Keratinocyte (primary cell): ENCODE measurements at regions not wholly inside any gene's neighbourhood (a gene's known extent, or its start where the extent isn't known, plus 50 kb on each side); places are given as distances from the start of the nearest gene placed in this dataset.

Experiments used
- EZH2 ChIP-seq: IDR thresholded peaks from one replicate; pipeline ENCODE4 v1.6.1; 2012; ENCODE audit warnings: inconsistent platforms, mild to moderate bottlenecking, low read length, moderate library complexity
- TF ChIP-seq, protein P1 (sequence below), 3 experiments: IDR thresholded peaks in 1 of 3; conservative IDR thresholded peaks in 1 of 3; optimal IDR thresholded peaks in 1 of 3; 2 replicates in 2 of 3; 3 replicates in 1 of 3; pipeline versions ENCODE3 to v1.5.1; 2011; ENCODE audit warnings: low read length in 3 of 3, mild to moderate bottlenecking in 3 of 3, moderate library complexity in 2 of 3, control low read depth in 1 of 3, inconsistent platforms in 1 of 3; ENCODE audit not compliant: insufficient read depth in 2 of 3; ENCODE audit errors: extremely low read depth in 1 of 3

DNA sequence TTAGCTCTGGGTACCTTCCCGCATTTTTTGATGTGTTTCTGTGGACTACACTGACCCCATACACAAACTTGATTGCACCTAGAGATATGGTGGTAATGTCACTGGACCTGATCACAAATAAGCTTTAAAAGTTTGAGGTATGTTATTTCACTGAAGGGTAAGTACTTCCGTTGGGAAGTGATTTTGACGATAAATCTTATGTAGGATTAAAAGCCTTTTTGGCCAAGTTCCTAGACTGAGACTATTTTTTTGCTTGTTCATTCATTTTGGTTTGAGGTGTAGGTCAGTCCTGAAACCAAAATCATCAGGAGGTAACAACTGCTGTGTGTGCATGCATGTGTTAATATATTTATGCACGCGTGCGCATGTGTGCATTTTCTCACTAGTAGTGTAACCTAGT lies 336.3 kb downstream of the TFAP2A start:
- TF ChIP-seq, protein P1, sequence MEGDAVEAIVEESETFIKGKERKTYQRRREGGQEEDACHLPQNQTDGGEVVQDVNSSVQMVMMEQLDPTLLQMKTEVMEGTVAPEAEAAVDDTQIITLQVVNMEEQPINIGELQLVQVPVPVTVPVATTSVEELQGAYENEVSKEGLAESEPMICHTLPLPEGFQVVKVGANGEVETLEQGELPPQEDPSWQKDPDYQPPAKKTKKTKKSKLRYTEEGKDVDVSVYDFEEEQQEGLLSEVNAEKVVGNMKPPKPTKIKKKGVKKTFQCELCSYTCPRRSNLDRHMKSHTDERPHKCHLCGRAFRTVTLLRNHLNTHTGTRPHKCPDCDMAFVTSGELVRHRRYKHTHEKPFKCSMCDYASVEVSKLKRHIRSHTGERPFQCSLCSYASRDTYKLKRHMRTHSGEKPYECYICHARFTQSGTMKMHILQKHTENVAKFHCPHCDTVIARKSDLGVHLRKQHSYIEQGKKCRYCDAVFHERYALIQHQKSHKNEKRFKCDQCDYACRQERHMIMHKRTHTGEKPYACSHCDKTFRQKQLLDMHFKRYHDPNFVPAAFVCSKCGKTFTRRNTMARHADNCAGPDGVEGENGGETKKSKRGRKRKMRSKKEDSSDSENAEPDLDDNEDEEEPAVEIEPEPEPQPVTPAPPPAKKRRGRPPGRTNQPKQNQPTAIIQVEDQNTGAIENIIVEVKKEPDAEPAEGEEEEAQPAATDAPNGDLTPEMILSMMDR (optimal IDR thresholded peaks at IDR 0.05 in 1 of 3, IDR thresholded peaks at IDR 0.05 in 1 of 3, conservative IDR thresholded peaks at IDR 0.05 in 1 of 3; ENCODE audit: extremely low read depth in 1 of 3, insufficient read depth in 2 of 3, low read length in 3 of 3) = no peak
- no peak for TF ChIP-seq EZH2
